ENCODE measurements at regions not wholly inside any gene's neighbourhood (a gene's known extent, or its start where the extent isn't known, plus 50 kb on each side); places are given as distances from the start of the nearest gene placed in this dataset.

DNA sequence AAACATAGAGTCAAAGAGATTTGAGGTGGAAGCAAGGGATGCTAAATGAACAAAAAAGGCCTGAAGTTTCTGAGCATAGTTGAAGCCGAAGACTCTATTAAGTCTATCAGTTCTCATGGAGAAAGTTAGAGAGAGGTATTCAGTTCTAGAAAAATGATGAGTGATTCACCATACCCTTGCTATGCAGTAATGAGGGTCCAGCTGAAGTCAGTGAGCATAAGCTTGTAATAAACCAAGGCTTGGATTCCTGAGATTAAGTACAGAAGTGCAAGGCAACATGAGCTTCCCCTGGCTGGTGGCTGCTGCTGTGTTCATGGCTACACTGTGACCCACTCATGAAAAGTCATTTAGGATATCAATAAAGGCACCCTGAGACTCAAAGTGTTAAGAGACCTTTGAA is 129.7 kb upstream of the MTAP start:
- DNase-seq: no peak

DNA sequence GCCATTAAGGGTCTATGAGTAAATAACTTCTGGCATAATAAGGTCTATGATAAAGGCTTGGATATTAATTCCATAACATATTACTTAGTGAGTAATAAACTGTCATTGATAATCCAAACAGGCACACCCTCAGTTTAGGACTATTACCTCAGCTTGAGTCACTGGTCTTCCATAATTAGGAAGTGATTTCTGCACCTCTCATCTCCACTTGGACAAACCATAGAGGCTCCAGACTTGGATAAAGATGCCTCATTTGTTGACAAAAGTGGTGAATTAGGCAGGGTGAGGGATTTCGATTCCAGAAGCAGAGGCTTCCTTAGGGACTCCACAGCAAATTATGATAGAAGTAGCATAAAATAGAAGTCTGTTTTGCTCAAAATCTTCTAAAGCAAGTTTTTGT is 127.5 kb upstream of the MTAP start:
- DNase-seq: no peak

DNA sequence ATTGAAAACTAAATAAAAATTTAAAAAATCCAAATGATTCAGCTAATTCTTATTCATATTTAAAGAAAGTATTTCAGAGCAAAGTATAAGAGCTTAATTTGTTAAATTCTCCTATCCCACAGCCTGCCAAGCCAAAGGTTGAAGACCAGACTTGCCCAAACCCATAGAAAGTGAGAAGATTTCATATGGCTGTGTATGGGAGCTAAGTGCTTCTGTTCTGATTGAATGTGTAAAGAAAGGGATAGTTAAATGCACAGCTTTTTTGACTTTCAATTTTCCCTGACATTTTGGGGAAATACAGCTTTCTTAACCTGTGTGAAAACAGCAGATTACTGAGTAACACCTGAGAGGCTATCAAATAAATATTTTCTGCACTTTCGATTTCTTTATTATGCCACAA is 125.0 kb upstream of the MTAP start:
- no peak for DNase-seq

DNA sequence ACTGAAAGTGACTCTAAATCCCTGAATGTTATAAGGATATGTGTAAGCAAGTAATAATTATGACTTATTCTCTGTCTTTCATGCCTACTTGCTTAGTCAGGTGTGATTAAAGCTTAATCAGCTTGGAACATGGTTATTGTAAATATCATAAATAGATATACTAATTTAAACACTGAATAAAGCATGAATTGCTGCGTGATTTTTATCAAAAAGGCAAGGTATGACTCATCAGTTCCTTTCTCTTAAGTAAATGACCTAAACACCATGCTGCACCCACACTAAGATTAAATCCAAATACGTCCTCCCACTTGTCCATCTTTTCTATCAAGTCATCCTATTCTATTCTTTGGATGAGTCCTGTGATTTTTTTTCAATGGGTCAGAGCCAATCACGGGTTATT is 124.6 kb upstream of the MTAP start:
- DNase-seq: no peak

DNA sequence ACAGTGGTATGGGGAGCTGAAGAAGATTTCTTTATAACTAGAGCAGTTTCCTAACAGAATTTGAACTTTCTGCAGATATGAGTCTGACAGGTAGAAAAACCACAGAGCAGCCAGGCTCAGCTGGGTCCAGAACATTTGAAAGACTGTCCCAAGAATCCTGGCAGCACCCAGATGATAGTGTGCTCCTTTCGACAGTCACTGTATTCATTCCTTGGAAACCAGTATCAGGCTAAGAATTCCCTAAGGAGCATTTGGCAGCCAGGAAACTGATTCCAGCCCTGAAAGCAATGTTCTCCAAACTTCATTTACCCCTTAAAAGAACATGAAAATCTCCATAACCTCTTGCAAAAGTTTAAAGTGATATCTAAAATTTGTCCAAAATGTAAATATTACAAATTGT is 123.0 kb upstream of the MTAP start:
- DNase-seq: no peak

DNA sequence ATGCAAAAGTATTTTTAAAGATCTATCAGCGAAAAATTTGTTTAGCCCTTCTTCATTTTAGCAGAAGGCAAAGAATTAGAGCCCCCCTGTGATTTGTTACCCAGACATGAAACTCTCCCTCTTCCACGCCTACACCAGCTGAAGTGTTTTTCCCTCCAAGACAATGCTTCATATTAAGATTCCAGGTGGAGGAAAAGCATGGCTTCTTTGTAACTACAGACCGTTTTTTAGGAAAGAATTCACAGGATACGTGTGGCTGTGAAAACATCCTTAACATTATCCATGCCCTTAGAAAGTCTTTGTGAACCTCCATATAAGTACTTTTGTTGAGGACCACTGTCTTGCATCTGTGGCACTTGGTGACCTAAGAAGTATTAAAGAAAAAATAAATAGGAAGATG is 121.8 kb upstream of the MTAP start:
- DNase-seq: no peak

DNA sequence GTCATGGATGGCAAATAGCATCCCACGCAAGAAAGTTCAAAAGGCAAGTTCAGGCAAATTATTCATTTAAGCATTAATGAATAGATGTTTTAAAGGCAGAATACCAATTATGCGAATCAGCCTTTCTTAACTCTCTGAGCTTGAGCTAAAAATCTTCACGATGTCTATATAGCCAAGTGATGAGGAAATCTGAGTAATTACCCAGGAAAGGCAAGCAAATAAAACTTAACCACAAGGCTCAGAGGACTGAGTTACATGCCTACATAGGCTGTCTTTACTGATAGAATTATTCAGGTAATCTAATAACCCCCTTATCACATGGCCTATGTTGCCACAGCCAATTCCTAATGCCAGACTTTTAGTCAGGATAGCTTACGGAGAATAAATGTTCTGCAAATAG is 120.8 kb upstream of the MTAP start:
- no peak for DNase-seq

DNA sequence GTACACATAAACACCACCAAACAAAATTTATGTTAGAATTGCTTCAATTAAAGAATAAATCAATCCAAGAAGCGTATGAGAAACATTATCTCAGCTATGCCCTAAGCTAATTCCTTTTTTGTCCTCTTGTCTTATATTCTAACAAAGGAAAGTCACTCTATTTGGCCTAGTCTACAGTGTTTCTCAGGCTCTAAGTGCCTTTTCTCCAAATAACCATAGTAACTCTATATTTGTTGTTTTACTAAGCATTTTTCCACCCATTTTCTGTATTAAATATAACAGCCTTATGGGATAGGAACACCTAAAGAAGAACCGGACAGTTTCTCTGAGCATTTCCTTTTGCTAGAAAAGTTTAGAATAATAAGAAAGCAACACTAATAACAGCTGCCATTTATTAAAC is 120.1 kb upstream of the MTAP start:
- DNase-seq: no peak

DNA sequence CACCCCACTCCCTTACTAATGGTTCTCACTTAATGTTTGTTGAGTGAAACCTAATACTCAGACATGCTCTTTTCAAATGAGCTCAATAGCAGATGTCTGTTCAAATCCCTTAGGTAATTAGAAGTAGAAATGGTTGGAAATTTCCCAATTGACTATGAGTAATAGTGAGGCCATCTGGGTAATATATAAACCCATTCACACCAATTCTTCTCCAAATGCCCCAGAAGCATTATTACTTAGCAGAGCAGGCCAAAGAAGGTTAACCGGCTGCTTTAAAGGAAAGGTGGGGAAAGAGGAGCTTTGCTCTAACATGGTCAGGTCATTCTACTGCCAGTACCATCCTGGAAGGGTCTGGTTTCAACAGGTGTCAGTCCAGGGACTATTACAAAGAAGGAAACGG is 119.5 kb upstream of the MTAP start:
- DNase-seq: no peak

DNA sequence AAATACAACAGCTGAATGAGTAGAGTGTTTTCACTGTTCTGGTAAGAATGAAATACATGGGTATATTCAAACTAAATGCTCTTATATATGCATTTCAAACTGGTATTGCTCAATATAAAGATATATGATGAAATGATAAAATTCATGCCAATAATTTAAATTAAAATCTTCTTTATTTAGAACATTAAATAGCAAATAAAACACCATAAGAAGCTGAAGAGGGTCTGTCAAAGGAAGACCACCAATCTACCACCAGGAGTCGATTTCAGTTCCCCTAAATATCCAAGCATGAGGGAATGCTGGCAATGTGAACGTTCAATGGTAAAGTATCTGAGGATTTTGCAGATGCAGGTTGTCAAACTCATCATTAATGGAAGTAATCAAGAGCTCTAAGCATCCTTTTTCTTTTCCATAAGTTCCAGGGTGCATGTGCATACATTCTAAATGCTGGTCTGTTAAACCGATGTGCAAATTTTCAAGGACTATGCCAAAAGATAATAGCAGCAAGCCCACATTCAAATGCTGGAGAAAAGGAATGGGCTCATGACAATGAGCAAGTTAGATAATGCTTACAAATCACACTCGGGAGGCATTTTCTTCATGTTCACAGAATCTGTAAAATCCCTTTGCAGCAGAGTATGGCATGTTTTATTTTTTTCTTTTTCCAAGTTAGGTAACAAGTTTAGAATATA is 118.8 kb upstream of the MTAP start:
- no peak for DNase-seq

DNA sequence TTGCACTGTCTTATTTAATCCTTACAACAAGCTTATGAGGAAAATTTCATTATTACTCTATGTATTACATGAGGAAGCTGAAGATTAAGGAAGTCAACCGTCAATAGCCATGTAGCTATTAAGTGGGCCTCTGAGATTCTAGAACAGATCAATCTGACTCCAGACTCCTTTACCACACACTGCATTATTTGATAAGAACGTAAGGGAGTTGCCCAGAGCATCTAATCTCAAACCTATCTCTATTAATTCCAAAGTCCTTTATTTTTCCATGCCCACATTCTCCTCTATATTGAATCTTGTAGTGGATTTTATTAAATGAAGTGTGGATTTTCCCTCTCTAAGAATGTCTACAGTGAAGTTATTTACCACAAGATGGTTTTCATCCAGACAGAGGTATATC is 118.2 kb upstream of the MTAP start:
- DNase-seq: no peak

DNA sequence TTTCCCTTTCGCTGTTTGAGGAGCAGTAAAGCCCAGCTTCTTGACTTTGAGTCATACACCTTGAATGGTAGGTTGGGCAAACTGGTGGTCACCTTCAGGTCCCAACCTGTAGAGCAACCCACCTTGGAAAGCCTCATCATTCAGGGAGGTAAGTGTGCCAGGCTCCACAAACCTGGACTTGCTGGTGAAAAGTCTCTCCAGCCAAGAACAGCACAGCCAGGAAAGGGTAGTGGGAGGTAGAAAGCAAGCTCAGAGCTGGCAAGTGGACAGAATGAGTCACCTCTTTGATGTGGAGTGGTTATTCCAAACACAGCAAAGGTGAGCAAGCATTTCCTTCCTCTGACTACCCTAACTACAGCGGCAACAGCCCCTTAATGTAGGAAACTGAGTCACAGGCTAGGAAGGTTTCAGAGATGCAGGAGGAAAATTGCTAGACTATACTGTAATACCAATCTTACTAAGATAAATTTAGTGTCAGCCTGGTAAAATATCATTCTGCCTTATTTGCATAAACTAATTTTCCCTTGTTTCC is 117.5 kb upstream of the MTAP start:
- no peak for DNase-seq

DNA sequence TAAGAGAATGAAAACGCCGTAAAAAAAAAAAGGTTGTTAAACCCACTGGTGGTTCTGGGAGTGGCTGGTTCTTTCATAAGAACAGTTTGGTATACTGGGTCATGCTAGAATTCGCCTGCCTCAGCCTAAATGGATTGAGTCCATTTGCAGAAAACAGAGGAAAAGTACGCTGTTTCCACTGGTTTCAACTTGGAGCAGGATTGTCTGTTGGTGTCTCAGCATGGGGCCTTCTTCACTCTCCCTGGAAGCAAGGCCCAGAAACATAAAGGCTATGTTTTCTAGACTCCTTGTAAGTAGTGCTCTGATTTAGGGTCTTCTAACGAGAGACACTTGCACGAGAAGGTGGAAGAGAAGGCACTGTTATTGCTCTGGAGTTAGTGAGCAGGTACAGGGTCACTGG is 116.9 kb upstream of the MTAP start:
- no peak for DNase-seq

DNA sequence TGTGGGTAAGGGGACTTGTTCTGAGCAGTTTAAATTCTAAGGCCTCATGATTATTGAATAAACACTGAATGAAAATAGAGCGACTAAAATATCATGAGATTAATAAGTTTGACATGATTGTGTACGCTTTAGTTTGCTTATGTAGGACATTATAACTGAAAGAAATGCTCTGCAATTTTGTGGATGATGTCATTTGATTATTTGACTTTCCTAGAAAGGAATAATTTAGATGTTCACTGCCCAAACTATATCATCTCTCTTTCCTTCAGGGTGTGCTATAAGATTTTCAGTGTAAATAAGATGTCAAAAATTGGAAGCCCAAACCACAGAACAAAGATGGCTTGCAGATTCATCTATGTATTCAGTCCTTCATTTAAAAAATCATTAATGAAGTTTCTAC is 115.7 kb upstream of the MTAP start:
- DNase-seq: no peak

DNA sequence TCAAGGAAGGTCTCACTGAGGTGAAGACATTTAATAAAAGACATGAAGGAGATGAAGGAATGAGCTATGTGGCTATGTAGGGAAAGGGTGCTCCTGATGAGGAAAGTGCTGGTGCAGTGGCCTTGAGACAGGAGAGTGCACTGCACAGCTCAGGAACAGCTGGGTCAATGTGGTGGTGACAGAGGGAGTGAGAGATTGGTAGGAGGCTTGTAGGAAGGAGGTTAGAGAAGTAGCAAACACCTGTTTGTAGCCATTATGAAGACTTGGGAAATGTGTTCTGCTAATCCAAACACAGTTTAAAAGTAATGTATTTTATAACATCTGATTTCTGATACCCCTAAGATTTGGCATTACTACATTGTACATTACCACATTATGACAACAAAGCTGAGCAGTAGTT is 115.1 kb upstream of the MTAP start:
- DNase-seq: no peak

DNA sequence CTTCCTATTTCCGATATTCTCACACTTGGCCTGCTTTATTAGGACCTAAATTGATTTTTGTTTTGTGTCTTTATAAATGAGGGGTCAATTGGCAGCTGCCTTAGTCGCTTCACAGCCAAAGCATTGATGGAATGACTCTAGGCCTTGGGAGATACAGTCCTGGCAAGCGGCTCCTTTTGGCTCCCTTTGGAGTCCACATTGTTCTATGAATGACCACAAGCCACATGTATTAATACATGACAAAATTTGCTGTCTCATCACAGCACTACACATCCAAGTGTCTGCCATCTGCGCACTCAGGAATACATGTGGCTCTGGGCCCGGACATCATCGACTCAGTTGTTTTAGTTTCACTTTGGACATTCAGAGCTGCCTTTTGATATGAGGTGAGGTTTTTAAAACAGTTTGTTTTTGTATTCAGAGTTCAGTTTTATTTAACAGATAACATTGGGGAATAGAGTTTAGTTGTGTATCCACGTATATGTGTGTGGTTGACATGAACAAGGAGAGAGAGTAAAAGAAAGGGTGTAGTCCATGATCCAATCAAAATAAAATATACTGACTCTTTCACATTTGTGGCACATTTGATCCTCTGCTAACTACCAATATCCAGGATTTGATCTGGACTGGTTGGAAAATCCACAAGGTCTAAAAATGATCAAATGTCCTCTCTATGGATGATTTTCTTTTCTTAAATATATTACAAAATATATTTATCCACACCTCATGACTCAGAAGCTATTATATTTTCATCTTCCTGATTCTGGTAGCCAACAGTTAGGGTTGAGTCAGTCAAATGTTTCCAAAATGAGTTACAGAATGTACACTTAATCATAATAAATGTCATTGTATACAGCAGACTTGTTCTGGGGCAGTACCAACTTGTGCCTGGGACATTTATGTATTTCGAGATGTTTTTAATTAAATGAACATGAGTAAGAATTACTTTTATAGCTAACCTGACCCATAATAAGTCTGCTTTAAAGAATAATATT is 114.0 kb upstream of the MTAP start:
- no peak for DNase-seq

DNA sequence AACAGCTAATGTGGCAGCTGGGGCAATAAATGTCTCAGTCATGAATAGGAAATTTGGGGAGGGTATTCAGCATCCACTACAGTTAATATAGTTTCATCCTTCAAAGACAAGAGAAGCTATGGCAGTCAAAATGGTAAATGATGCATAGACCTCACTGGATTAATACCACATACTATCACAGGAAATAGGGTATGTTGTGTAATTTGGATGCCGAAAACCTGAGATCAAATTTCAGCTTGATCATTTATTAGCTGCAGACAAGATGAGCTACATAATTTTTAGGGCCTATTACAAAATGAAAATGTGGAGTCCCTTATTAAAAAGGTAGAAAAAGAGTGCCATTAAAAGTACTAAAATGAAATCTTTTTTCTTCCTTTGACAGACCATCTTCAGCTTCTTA is 112.6 kb upstream of the MTAP start:
- DNase-seq: no peak

DNA sequence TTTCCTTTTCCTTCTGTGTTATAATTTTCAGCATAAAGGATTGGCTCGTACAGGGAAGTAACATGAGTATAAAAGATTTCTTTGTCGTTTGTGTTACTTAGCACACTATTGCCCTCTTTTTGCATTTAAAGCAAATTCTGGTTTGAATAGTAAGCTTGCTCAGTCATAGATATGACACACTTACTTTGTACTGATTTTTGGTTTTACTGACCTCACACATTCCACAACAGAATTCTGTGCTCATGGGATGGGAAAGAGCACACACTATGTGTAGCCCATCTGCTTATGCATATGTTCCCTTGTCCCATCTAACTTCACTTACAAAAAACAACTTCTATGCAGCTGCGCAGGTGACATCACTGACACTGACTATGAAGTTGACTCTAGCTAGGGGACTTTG is 111.9 kb upstream of the MTAP start:
- DNase-seq: no peak

DNA sequence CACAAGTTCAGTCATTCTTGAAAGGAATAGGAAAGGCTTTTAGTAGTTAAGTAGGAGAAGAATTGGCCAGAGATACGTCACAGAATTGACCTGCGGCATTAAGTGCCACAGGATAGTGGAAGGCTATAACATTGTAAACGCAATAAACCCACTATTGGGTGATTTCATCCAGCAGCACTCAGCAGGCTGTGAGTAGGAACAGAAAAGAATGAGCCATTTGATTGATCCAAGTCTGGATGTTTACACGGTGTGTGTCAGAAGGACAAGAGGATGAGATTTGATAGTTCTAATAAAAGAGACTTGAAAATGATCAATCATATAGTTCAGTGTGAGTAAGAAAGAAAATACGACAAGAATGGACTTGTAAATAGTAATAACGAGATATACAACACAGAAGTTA is 110.0 kb upstream of the MTAP start:
- DNase-seq: no peak

DNA sequence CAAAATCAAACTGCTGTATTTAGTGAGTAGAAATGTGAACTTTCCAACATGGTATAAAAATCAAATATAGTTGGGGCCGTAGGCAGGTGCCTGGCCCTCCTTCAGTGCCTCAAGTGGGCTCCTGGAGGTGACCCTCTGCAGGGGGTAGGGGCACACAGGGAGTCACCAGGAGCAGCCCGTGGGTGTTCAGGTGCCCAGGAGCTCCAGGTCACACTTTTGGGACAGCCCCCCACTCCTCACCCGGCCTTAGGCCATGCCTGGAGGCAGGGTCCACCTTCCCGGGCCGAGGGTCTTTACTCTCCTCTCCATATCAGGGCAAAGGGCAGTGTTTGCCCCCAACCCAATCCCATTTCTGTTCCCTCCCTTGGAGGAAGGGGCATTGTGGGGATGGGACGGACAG is 108.0 kb upstream of the MTAP start:
- DNase-seq: no peak

DNA sequence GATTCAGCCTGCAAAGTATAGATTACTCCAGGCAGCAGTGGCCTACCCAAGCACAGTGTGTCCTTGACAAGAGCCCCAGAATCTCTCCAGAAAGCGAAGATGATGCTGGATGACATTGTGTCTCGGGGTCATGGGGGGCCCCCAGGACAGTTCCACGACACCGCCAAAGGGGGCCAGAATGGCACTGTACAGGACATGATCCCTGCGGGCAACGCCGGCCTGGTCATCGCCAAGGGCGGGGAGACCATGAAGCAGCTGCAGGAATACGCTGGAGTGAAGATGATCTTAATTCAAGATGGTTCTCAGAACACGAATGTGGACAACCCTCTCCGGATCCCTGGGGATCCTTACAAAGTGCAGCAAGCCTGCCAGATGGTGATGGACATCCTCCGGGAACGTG is 107.0 kb upstream of the MTAP start:
- no peak for DNase-seq

DNA sequence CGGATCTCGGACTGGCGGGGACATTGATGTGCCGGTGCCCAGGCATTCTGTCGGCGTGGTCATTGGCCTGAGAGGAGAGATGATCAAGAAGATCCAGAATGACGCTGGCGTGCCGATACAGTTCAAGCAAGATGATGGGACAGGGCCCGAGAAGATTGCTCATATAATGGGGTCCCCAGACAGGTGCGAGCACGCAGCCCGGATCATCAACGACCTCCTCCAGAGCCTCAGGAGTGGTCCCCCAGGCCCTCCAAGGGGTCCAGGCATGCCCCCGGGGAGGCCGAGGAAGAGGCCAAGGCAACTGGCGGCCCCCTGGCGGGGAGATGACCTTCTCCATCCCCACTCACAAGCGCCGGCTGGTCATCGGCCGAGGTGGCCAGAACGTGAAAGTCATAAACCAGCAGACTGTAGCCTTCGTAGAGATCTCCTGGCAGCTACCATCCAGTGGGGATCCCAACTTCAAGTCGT is 106.5 kb upstream of the MTAP start:
- DNase-seq: no peak

DNA sequence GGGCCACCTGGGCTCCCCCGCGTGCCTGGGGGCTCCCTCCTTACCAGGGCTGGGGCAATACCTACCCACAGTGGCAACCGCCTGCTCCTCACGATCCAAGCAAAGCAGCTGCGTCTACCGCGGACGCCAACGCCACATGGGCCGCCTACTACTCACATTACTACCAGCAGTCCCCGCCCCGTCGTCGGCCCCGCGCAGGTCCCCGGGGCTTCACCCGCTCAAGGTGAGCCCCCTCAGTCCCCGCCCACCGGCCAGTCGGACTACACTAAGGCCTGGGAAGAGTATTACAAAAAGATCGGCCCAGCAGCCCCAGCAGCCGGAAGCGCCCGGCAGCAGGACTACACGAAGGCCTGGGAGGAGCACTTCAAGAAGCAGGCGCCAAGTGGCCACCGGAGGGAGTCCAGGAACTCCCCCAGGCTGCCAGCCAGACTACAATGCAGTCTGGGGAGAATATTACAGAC is 106.0 kb upstream of the MTAP start:
- DNase-seq: no peak

DNA sequence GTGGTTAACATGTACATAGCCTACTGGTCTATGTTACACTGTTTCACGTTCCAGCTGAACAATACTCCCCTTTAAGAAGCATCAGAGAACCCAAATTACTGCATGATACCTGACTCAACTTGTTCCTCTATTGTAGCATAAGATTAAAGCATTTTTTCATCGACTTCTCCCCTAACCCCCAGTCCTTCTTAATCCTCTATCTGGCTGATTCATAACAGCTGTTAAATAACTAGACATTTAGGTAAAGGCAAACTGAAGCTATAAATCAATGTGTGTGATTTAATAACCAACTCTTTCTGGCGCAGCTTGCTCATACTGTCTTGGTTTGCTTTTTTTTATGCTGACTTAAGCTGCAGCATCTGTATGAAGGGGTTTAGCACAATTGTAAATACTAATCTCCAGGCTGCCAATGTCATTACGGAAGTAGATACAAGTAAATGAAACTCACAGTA is 94.2 kb upstream of the MTAP start:
- no peak for DNase-seq
